GM18873 (cell line): ENCODE measurements at regions not wholly inside any gene's neighbourhood (a gene's known extent, or its start where the extent isn't known, plus 50 kb on each side); places are given as distances from the start of the nearest gene placed in this dataset.
"Not testable (repeated sequence)": the region's sequence is repeated elsewhere in the genome, so short reads cannot be mapped to it uniquely, and the experiment has no call there.

ENCODE experiments used
- ATAC-seq: cut with Tn5 transposase; IDR thresholded peaks from one replicate; pipeline ENCODE4 v1.9.1; 2021; ENCODE audit warnings: mild to moderate bottlenecking, moderate library complexity, moderate number of reproducible peaks; ENCODE audit not compliant: unreplicated experiment, low FRiP score

DNA sequence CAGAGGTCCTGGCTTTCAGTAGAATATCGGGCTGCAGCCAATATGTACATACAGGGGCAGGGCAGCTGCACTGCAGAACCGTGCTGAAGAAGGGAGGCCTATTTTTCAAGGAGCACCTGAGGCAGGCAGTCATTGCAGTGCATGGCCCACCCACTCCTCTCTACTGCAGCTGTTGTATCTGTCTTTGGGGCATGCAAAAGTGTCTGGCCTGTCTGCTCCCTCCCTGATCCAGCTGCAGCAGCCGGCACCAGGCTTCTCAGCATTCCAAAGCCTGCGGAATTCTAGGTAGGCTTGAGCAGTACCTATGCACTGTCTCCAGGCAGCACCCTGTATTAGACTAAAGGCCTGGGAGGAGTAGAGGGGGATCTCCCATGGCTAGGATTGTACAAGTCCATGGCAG lies 415.2 kb upstream of the MAGEB16 start:
- no peak for ATAC-seq

- ATAC-seq = no peak
Measured at GRCh38 chrX:35392232-35392631, 405.9 kb upstream of the MAGEB16 start.

GRCh38 chrX:35406386-35406785 lies 391.8 kb upstream of the MAGEB16 start:
- no peak for ATAC-seq

- ATAC-seq = no peak
Measured at GRCh38 chrX:35416782-35417181, 381.4 kb upstream of the MAGEB16 start.

GRCh38 chrX:35432056-35432455 lies 366.1 kb upstream of the MAGEB16 start:
- no peak for ATAC-seq

DNA sequence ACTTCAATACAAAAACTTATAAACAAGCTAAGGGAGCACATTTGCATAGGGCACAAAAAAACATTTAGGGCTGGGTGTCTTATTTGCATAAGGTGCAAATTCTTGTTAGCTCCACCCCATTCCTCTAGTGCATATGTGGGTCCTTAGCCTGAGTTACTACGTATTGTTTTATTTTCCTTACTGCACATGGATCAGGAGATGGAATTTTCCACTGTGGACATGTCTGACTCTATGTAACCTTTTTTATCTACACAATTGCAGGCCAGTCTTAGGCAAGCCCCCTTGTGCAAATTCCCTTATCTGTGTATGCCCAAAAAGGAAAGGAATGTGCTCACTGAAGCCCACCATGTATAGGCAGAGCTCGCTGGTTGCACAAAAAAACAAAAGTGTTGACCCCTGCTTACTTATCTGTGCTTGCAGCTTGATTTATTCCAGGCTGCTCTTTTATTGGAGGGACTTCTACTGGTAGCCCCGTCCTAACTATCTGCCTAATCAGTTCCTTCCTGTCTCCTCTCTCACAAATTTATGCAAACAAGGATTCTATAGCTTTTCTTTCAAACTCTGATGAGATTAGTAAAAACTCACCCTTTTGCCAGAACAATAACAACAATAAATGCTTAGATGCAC lies 359.0 kb upstream of the MAGEB16 start:
- ATAC-seq = no peak

DNA sequence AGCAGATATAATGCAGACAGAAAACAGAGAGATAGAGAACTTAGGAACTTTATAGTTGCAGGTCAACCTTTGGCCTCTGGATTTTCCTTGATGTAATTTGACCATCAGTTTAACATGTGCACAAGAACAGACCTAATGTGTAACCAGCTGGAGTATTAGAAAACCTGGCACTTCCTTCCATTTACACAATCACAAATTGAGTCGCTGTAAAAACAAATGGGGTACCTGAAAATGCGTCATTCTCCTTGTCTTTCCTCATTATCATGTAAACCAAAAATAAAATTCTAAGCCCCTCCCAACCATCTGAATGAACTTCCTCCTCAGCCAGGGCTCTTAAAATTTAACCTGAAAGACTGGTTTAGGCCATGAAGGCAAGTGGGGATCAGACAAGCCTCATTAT lies 358.4 kb upstream of the MAGEB16 start:
- no peak for ATAC-seq

GRCh38 chrX:35442421-35442820 lies 355.7 kb upstream of the MAGEB16 start:
- no peak for ATAC-seq

DNA sequence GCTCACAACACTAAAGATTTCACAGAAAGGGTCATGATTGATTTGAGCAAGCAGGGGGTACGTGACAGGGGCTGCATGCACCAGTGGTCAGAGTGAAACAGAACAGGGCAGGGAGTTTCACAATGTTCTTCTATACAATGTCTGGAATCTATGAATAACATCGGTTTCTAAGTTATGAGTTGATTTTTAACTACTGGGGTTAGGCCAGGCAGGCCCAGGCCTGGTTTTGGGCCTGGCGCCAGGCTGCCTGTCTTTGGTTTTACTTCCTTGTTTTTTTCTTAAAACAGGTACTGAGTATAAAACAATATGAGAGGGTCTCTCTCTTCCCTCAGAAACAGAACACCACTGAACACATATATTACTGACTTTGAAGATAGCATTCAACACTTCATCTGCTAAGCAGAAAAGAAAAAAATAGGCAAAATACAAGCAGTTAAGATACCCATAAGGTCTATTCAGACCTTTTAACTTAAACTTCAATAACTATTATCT lies 355.0 kb upstream of the MAGEB16 start:
- not testable (repeated sequence) for ATAC-seq

GRCh38 chrX:35444671-35445355 lies 353.3 kb upstream of the MAGEB16 start:
- ATAC-seq = no peak

DNA sequence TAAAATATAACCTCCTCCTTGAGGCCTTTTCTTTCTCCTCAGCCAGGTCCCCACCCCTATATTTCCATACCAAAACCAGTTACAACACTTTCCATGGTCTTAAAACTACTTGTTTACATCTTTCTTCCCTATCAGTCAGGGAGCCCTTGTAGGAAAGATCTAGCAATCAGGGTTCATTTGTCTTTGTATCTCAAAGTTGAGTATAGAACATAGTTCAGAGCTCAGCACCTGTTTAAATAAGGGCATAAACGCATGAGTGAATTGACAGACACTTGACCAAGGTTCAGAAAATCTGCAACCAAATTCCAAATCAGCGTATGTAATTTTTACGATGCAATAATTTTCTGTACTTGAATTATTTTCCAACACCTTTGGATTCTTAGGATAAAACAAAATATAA lies 352.2 kb upstream of the MAGEB16 start:
- ATAC-seq = no peak

GRCh38 chrX:35456891-35457290 lies 341.3 kb upstream of the MAGEB16 start:
- no peak for ATAC-seq

DNA sequence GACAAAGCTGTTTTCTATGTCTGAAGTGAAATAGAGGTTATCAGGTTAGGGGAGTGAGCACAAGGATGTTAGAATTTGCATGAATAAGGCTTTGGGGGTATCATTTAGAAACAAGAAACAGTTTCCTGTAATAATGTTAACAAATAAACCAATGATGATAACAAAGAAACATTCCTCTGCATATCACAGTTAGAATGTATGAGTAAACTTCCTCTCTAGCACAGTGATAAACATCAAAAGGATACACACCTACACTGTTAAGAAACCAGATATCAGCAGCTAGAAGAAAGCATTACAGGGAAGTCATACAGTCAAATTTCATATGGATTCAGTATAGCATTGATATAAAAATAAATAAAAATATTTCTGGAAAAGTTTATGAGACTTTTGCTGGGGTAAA lies 340.0 kb upstream of the MAGEB16 start:
- ATAC-seq = no peak

- no peak for ATAC-seq
Measured at GRCh38 chrX:35461164-35461563, 337.0 kb upstream of the MAGEB16 start.

DNA sequence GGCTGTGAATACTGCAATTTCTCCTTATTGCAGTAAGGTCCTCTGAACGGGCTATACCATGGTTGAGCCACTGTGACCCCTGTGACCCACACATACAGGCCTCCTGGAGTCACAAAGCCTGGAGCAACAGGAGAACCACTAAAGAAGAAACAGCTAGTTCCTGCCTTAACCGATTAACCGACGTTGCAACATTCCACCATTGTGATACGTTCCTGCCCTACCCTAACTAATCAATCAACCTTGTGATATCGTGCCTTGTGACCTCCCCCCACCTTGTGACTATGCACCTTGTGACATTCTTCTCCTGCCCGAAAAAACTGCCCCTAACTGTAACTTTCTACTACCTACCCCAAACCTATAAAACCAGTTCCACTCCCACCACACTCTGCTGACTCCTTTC lies 301.5 kb upstream of the MAGEB16 start:
- not testable (repeated sequence) for ATAC-seq

DNA sequence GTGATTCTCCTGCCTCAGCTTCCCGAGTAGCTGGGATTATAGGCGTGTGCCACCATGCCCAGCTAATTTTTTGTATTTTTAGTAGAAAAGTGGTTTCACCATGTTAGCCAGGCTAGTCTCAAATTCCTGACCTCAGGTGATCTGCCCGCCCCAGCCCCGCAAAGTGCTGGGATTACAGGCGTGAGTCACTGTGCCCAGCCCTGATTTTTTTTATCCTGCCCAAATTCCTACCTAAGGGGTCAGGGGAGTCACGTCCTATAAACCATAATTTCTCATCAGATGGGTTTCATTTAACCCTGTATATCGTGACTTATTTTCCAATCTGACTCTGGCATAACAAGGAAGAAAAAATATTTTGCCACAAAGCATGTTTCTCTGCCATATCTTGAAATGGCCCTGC lies 300.7 kb upstream of the MAGEB16 start:
- not testable (repeated sequence) for ATAC-seq

DNA sequence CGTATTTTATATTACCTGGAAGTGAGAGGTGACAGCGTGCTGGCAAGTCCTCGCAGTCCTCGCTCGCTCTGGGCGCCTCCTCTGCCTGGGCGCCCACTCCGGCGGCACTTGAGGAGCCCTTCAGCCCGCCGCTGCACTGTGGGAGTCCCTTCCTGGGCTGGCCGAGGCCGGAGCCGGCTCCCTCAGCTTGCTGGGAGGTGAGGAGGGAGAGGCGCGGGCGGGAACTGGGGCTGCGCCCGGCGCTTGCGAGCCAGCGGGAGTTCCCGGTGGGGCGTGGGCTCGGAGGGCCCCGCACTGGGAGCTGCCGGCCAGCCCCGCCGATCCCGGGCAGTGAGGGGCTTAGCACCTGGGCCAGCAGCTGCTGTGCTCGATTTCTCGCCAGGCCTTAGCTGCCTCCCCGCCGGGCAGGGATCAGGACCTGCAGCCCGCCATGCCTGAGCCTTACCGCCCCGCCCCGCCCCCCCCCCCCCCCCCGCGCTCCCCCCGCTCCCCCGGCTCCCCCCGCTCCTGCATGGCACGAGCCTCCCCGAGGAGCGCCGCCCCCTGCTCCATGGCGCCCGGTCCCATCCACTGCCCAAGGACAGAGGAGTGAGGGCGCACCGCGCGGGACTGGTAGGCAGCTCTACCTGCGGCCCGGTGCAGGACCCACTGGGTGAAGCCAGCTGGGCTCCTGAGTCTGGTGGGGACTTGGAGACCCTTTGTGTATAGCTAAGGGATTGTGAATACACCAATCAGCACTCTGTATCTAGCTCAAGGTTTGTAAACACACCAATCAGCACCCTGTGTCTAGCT lies 298.9 kb upstream of the MAGEB16 start:
- ATAC-seq = no peak

DNA sequence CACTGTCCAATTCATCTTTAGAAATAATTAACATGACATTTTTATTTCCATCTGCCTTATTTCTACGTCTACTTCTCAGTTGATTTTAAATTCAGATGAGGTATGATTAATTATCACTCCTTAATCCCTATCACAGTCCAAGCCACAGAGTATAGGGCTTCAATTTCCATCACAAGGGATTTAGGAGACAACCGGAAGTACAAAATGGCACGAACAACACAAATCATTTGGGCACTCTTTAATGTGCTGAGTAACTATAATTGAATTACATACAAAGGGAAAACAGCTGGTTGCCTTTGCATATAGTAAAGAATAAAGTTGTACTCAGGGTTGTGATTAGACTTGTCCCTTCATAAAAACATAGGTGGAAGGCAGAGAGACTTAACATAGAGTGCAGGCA lies 290.4 kb upstream of the MAGEB16 start:
- no peak for ATAC-seq

- ATAC-seq = not testable (repeated sequence)
Measured at GRCh38 chrX:35548003-35548402, 250.1 kb upstream of the MAGEB16 start.

- no peak for ATAC-seq
Measured at GRCh38 chrX:35557916-35558315, 240.2 kb upstream of the MAGEB16 start.

DNA sequence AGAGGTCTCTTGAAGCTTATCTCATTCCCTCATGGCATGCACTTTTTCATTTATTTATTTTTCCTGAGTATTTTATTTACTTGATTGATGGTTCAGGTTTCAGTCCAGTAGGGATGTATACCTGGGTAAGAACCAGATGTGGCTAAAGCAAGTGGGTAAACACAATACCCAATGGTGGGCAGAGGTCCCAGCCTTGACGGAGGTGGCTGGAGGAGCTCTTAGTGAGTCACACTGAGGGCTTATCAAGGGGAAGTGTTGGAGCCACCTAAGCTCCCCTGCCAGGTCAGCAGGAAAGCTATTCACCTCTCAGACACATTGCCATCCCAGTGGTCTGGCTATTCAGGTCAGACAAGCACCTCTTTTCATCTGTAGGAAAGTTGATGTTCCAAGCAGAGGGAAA lies 236.2 kb upstream of the MAGEB16 start:
- ATAC-seq = no peak
